ENCODE measurements at regions not wholly inside any gene's neighbourhood (a gene's known extent, or its start where the extent isn't known, plus 50 kb on each side); places are given as distances from the start of the nearest gene placed in this dataset.
"Not testable (repeated sequence)": the region's sequence is repeated elsewhere in the genome, so short reads cannot be mapped to it uniquely, and the experiment has no call there.

DNA sequence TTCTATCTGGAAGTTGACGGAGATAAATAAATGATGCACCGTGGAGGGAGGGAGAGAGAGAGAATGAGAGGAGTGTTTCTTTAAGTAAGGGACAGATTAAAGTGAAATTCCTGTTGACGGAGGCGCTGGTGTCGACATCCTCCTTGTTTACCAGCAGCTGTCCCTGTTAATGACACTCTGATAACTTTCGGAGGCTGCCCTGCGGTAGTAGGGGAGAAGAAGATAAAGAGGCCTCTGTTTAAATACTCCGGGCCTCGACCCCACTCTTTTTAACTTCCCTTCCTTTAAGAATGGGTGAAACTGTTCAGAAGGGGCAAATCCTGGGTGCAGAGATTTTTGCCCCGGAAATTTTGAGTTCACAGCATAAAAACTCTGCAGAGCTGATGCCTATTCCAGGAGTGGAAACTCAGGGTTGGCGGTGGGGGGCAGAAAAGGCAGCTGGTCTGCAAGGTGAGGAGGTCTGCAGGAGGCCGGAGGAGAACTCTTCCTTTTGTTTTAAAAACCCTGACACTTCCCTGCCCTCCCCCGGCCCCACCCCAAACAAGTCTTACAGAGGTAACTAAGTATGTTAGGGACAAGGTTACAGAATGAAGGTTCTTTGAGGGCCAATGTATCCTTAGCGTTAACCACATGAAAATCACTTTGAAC, 276.6 kb upstream of the NR2F2 start:
- no peak for DNase-seq (ENCODE audit: low spot score)

DNA sequence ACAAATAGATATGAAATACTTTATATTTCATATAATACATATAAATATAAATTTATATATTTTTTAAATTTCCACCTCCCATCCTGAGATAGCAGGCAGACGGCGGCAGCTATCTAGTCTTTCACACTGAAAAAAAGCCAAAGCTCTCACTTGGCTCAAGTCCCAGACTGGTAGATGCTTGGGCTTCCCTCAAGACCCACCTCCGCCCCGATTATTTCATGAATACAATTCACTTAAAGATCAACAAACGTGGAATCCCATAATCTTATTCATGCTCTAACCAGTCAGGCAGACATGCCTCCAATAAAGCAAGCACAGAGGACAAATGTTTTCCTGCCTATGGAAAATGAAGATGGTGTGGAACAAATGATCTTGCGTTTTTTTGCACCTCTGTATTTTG, 275.9 kb upstream of the NR2F2 start:
- no peak for DNase-seq (ENCODE audit: low spot score)

DNA sequence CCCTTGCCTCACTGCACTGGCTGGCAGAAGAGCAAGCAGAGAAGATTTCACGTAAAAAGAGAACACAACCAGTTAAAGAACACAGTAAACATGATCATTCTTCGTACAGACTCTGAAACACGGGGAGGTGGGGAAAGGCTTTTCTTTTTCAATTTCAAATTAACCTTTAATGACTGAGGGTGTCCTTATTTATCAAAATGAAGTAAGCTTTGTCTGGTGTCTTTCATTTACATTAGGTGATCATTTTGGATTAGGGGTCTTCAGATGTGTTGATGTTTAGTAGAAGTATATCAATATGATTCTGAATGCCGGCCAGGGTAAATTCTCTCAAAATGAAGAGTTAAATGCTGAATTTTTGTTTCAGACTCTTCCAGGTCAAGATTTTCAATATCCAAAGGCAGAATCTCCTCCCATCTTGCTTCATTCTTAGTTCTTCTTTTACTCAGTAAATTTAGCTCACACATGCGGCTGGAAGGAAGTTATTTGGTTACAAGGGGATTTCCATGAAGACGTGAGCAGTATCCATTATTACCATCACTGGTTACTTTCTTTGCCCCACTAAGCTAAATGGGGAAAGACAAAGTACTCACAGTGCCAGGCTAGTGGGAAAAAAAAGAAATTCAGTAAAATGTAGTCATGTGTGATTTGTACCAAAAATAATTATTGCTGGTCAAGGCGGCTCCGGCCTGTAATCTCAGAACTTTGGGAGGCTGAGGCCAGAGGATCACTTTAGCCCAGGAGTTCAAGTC, 272.2 kb upstream of the NR2F2 start:
- no peak for DNase-seq (ENCODE audit: low spot score)

DNA sequence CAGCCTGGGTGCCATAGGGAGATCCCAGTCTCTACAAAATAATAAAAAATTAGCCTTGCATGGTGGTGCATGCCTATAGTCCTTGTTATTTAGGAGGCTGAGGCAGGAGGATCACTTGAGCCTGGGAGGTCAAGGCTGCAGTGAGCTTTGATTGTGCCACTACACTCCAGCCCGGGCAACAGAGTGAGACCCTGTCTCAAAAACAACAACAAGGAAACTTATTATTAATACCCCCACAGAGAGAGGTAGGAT, 271.7 kb upstream of the NR2F2 start:
- DNase-seq (ENCODE audit: low spot score), result not testable (repeated sequence)

DNA sequence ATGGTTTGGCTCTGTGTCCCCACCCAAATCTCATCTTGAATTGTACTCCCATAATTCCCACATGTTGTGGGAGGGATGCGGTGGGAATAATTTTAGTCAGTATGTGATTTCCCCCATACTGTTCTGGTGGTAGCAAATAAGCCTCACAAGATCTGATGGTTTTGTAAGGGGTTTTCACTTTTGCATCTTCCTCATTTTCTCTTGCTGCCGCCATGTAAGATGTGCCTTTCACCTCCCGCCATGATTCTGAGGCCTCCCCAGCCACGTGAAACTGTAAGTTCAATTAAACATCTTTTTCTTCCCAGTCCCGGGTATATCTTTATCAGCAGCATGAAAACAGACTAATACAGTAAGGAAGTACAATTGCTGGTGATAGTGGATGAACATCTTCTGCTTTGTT, 269.9 kb upstream of the NR2F2 start:
- DNase-seq (ENCODE audit: low spot score), result not testable (repeated sequence)

DNA sequence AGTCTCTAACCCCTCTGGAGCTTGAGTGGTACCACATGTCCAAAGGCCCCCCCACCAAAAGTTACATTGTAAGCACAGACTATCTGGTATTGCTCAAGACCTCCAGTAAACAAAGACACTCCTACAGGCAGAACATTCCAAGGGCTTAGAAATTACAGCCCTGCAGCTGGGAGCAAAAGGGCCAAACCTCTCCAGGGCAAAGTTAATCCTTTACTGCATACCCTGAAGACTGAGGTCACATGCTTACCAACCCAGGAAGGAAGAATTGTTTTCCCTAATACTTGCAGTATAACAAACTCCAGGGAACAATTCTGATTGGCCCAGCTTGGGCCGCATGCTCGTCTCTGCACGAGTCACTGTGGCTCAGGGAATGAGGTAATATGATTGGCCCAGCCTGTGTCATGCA, 266.1 kb upstream of the NR2F2 start:
- no peak for DNase-seq (ENCODE audit: low spot score)

DNA sequence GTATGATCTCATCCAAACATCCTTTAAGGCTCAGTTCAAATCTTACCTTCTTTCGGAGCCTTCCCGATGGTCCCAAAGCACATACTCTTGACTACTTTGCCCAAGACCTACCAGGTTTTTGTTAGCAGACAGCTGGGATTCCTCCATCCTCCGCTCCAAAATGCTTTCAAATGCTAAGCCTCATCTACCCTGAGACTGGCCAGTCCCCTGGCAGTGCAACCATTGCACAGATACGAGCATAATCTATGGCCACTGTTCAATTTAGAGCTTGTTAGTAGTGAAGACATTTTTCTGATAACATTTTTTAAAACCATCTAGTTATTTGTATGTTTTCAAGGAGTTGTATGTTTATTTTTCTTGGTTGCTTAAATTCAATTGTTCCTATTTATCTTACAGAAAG, 264.4 kb upstream of the NR2F2 start:
- no peak for DNase-seq (ENCODE audit: low spot score)

DNA sequence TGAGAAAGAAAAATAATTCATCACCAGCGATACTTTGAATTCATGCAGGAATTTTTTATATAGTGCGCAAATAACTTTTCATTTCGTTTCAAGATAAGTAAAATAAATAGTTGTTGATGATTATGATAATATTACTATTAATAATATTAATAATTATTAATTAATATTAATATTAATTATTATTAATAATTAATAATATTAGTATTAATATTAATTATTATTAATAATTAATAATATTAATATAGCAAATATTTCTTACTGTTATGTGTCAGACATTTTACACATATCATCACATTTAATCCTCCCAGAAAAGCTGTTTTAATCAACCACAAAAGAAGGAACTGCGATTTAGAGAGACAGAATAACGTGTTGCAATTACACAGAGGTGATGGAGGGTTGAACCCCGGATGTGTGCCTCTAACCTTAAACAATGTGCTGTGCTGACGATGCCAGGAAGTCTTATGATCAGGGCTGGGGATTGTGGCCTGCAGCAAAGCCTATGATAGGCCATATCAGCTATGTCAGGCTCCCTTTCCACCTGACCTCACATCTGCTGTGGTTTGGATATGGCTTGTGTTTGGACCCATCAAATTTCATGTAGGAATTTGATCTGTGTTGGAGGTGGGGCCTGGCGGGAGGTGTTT, 263.5 kb upstream of the NR2F2 start:
- DNase-seq (ENCODE audit: low spot score), result no peak

DNA sequence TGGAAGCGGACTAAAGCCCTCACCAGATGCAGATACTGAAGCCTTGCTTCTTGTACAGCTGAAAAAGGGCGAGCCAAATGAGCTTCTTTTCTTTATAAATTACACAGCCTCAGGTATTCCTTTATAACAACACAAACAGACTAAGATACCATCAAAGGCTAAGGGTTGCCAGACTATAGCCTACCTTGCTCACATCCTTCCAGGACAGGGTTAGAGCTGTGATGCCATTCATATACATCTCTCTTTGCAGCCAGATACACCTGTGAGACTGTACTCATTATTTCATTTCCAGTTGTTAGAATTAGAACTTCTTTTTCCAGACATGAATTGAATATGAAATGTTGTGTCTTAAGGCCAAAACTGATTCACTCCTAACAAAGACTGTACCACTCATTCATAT, 262.8 kb upstream of the NR2F2 start:
- DNase-seq (ENCODE audit: low spot score), result no peak

DNA sequence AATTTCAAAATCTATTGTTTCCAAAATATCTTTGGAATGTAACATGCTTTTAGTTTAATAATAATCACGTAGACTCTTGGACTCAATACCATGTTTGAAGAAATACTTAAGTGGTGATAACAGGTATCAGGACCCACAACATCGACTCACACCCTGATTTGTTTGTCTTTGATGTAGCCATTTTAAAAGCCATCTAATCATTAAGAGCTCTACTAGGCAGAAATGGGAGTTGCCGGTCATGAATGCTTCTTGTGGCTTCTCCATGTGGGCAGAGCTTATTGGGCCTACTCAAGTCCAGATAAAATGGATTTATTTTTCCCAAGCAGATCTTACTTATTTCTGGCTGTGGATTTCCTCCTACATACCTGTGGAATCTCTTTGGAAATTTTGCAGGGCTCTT, 261.6 kb upstream of the NR2F2 start:
- no peak for DNase-seq (ENCODE audit: low spot score)

DNA sequence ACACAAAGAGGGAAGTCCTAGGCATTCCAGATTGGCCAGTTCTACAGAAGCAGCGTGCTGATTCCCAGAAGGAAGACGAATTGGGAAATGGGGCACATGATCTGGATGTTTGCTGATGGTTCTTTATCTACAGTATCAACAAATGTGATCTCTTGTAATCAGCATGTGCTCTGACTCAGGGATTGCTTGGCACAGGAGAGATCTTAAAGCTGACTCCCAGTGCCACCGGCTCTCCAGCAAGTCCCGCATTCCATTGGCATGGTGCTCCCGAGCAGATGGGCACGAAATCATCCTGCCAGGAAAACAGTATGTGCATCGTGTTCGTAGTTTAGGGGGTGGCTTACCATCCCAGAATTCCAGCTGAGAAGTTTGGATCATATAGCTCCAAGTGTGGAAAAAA, 259.9 kb upstream of the NR2F2 start:
- DNase-seq (ENCODE audit: low spot score), result no peak

DNA sequence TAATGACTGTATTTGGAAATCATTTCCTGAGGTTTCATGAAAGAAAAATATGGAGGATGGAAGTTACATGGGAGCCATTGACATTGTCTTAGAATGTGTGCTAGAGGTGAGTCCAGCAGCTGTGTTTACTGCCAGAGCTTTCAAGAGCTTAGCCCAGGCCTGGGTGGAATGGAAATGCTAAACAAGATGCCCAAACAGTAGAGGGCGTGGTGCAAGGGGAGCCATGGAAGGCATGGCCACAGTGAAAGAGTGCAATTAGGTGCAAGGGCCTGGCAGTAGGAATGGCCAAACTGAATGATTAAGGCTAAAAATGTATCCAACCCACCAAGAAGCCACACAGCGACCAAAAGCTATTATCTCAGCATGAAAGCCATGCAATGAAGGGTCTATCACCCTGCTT, 257.7 kb upstream of the NR2F2 start:
- no peak for DNase-seq (ENCODE audit: low spot score)

DNA sequence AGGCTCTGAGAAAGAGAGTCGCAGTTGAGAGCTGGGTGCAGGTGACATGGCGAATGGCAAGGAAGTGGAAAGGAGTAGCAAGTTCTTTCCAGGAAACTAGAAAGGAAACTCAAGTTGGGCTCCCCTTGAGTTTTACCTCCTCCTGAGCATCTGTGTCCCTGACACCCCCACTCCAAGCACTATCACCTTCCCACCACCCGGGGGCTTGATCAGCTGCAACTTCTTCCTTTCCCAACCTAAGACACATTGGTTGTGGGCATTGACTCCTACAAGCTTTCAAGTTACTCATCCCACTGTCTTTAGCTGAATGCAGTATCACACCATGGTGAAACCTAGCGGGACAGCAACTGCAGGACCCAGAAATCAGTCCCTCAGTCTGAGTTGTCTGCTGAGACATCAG, 256.6 kb upstream of the NR2F2 start:
- no peak for DNase-seq (ENCODE audit: low spot score)

DNA sequence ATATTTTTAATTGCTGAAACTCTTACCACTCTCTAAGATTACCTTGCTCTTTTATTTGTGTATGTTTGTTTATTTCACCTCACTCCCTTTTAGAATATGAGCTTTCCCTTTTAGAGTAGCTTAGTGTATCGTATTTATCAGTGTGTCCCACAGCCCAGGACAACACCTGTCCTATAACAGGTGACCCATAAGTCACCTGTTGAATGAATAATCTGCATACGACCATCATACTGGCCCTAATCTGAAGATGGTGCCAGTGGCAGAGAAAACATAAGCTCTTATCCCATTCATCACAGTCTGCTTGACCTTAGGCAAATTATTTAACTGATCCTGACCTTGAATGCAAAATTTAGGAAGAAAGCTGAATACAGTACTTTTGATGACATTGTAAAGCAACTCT, 254.6 kb upstream of the NR2F2 start:
- DNase-seq (ENCODE audit: low spot score), result no peak

DNA sequence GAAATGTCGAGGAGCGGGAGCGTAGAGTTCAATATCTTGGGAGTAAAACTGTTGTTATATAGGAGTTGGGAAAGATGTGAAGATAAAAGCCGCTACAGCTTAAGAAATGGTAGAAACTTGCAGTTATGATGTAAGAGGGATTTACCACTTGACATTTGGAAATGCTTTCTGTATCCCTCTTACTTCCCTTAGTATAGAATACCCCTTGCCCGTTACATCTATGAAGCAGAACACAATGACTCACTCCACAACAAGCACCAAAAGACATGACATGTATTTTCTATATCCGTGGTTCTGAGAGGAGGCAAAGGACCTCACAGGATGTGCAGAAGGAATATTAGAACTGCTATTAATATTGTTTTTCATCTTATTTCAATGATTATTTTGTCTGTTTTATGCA, 254.2 kb upstream of the NR2F2 start:
- DNase-seq (ENCODE audit: low spot score), result no peak

DNA sequence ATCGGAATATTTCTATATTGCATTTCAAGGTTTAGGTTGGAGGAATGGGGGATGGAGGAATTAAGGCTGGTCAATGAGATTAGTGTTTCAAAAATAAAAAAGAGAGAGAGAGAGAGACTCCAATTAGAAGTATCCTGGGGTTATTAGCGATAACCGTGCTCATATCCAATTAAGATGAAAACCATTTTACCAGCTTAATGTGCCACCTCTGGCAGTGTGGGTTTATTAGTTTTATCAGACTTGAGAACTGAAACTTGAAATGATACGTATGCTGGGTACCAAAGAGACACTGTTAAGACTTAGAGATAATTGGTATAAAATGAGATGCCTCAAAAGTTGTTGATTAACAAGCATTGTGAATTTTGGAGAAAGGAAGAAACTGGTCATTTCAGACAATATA, 251.5 kb upstream of the NR2F2 start:
- no peak for DNase-seq (ENCODE audit: low spot score)

DNA sequence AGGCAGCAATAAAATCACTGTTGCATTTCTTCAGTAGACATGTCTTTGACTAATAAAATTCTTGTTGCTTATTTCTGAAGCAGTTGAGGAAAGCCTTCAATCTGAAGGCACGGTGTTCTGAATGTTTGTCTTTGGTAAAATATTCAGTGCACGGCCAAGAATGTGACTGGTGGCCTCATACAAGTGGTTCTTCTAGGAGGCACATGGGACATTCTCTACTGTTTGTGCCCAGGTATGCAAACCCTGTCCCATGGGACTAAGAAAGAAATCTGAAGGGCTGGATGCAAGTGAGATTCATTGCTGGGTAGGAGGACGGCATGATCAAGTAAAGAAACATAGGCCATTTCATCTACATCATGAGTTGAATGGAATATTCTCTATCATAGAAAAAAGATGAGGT, 250.6 kb upstream of the NR2F2 start:
- DNase-seq (ENCODE audit: low spot score), result no peak

DNA sequence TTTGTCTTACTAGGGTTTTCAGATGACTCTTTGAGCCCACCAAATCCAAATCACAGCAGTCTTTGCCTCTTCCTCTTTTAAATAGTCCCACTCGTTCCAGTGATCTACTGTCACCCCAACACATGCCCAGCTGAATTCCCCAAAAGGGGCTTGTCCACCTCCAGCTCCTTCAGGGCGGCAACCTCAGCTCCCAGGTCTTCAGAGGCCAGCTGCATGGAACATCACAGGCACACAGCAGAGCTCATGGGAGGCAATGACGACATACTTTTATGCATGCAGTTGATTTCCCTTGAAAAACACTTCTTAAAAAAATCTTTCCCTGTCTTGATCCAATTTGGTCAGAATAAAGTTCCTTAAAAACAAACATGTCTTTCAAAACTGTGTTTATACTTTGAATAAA, 244.3 kb upstream of the NR2F2 start:
- no peak for DNase-seq (ENCODE audit: low spot score)

DNA sequence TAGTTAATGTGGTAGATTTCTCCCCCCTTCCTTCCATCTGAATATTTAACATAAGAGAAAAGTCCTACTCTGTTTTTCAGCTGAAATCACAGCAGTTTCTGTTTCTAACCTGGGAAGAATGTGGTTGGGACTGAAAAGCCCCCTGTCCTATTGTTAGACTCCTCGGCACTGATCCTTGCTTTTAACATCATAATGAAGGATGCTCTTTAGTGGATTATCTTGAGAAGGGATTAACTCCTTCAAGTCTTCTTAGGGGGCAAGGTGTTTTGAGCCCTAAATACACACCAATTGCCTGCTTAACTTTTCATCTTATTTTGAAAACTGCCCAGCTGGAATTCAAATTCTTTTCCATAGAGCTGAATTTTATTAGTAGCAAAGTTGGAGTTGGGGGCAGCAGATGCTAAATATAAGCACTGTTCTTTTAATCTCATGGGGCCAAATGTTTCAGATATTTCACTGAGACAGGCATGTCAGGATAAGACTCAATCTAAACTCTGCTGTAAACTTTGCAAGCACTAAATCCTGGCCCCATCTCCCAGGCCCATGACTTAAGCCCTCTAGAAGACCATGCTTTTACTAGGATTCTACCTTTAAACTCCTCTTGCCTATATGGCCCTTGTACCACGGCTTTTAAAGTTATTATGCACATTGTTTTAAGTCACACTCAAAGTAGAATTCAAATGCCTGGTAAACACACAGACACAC, 243.2 kb upstream of the NR2F2 start:
- DNase-seq (ENCODE audit: low spot score), result no peak

DNA sequence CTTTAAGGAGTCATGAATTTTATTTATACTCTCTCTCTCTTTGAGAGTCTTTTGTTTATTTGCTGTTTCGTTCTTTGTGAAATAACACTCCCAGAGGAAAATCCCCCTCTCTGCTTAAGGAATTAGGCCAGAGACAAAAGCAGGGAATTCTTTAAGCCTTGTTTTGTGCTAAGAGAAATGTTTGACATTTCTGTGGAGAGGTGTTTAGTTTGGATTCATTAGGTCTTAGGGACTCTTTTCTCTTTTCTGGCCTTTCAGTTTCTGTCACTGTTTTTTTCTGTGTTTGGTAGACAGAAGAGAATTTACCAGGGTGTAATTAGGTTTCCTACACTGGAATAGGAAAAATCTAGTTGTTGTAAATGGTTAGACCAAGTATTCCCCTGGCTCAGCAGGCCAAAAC, 241.8 kb upstream of the NR2F2 start:
- no peak for DNase-seq (ENCODE audit: low spot score)

DNA sequence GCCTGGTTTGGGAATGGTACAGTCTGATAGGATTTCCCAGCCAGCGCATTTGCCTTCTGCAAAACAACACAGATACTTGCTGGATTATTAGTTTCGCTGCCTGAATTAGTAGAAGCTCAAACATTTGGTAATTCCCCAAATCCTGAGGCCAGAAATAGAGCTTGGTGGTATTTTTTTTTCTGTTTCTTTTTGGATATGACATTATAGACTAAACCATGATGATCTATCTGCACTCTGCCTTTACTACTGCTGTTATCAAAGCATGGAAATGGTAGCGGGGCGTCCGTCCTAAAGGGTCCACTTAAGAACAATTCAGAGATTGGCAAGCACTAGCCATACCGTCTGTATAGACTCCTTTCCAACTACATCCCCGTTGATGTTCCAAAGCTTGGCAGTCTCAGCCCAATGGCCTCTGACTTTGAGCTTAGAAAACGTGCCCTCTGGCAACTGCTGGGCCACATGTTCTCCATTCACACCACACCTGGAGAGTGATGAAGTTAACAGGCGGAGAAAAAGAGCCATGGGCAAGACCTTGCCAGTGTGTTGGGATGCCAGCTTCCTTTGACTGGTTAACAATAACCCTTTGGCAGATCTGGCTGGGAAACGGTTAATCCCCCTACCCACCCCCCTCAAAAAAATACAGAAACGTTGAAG, 241.0 kb upstream of the NR2F2 start:
- no peak for DNase-seq (ENCODE audit: low spot score)

DNA sequence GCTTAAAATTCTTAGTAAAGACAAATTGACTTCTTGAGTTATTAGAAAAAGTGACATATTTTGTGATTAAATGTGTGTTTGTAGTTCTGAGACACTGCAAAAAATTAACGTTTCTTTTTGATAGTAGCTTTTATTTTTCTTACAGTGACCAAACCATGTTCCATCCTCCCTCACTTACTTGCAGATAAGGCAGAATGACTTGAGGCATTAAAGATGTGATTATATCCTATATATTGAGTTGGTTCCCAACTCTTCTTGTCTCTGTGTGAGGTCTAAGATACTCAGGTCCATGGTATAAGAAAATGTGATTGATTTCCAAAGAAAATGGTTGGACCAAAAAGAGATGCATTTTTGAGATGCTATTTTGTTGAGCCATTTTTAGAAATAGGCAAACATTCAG, 238.3 kb upstream of the NR2F2 start:
- no peak for DNase-seq (ENCODE audit: low spot score)

DNA sequence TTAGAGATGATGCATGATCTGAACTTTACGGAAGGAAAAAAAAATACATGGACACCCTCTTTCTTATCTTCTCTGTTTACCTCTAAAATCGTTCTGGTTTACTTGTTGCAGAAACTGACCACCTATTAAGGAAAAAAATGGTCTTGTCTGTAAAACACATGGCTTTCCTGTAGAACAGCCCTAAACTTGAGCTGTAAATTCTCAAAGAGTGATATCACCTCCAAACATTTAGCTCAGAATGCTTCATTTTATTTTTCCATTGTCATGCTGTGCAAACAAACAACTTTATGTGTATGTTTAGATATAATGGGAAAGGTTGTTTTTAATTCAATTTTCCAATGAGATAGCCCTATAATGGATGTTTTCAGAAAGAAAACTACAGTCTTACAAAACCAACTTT, 237.4 kb upstream of the NR2F2 start:
- no peak for DNase-seq (ENCODE audit: low spot score)
